ENCODE measurements at regions not wholly inside any gene's neighbourhood (a gene's known extent, or its start where the extent isn't known, plus 50 kb on each side); places are given as distances from the start of the nearest gene placed in this dataset.

GRCh38 chr5:163995206-163995605 is 489.8 kb downstream of the MAT2B start:
- WGBS (ENCODE audit: insufficient coverage, low lambda C conversion rate) = 86% methylated on average over 1 of the region's 4 CpGs
- H3K36me3 ChIP-seq (ENCODE audit: control insufficient read depth, insufficient read depth, low read length) = no peaks in the 10 kb centered on the region
- no peaks in the 10 kb centered on the region for H3K9me3 ChIP-seq (ENCODE audit: control insufficient read depth, low read depth, low read length)
- no peak overlapping the region for H3K27ac ChIP-seq (ENCODE audit: low read length)
- H3K27me3 ChIP-seq (ENCODE audit: control insufficient read depth, insufficient read depth, low read length) = no peaks in the 10 kb centered on the region
- no peak overlapping the region for H3K4me3 ChIP-seq (ENCODE audit: low read length)
- DNase-seq = no peak
- no peaks in the 10 kb centered on the region for H3K4me1 ChIP-seq (ENCODE audit: control insufficient read depth, insufficient read depth, low read length)

DNA sequence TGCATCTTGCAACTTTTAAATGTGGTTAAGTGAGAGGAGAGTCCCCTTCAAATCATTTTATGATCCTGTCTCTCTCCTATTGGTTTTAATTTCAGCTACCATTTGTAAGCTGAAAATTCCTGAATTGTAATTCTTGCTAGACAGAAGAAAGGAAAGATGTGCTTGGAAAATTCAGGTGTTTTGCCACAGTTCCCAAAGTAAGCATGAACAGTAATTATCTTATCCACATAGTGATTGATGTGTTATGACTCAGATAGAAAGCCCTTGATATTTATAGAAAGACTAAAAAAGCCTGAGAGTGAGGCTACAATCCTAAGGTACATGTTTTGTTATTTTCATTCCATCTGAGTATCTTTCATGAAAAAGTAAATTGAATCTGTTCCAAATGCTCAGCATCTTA is 492.5 kb downstream of the MAT2B start:
- H3K9me3 ChIP-seq (ENCODE audit: control insufficient read depth, low read depth, low read length) = no peaks in the 10 kb centered on the region
- H3K4me1 ChIP-seq (ENCODE audit: control insufficient read depth, insufficient read depth, low read length) = no peaks in the 10 kb centered on the region
- H3K27ac ChIP-seq (ENCODE audit: low read length) = no peak overlapping the region
- H3K36me3 ChIP-seq (ENCODE audit: control insufficient read depth, insufficient read depth, low read length) = no peaks in the 10 kb centered on the region
- H3K27me3 ChIP-seq (ENCODE audit: control insufficient read depth, insufficient read depth, low read length) = no peaks in the 10 kb centered on the region
- DNase-seq = no peak
- no peak overlapping the region for H3K4me3 ChIP-seq (ENCODE audit: low read length)

DNA sequence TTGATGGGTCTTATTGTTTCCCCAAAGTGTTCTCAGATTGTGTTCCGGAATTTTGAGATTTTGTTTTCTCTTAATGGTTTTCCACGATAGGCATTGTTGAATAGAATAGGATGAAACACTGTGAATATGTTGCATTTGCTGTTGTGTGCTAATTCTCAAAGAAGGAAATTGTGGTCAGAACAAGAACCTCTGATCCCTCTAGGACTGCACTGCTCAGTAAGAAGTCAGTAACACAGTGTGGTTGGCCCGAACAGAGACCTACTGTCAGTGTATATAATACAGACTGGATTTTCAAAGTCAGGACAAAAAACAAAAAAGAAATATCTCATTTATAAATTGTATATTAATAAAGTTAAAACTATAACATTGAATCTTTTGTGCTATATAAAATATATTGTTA is 494.8 kb downstream of the MAT2B start:
- DNase-seq = no peak
- H3K27ac ChIP-seq (ENCODE audit: low read length) = no peak overlapping the region
- no peaks in the 10 kb centered on the region for H3K9me3 ChIP-seq (ENCODE audit: control insufficient read depth, low read depth, low read length)
- H3K4me3 ChIP-seq (ENCODE audit: low read length) = no peak overlapping the region
- H3K4me1 ChIP-seq (ENCODE audit: control insufficient read depth, insufficient read depth, low read length) = no peaks in the 10 kb centered on the region
- 100% methylated on average over 1 of the region's 3 CpGs for WGBS (ENCODE audit: insufficient coverage, low lambda C conversion rate)
- H3K27me3 ChIP-seq (ENCODE audit: control insufficient read depth, insufficient read depth, low read length) = no peaks in the 10 kb centered on the region
- H3K36me3 ChIP-seq (ENCODE audit: control insufficient read depth, insufficient read depth, low read length) = no peaks in the 10 kb centered on the region

DNA sequence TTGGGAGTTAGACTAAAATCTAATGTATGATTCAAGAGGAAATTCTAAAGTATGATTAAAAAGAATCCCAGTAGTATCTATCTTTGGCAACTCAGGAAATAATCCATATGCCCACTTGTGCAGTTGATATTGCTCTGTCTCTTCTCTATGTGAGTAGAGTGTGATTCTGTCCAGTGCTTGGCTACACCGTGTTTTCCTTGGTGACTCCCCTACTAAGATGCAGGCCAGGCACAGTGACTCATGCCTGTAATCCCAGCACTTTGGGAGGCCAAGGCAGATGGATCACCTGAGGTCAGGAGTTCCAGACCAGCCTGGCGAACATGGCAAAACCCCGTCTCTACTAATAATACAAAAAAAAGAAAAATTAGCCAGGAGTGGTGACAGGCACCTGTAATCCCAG is 495.4 kb downstream of the MAT2B start:
- Histone ChIP-seq H3K4me1 (ENCODE audit: control insufficient read depth, insufficient read depth, low read length) (no peaks in the 10 kb centered on the region), H3K27ac (ENCODE audit: low read length) (no peak overlapping the region), H3K27me3 (ENCODE audit: control insufficient read depth, insufficient read depth, low read length) (no peaks in the 10 kb centered on the region), H3K36me3 (ENCODE audit: control insufficient read depth, insufficient read depth, low read length) (no peaks in the 10 kb centered on the region), H3K4me3 (ENCODE audit: low read length) (no peak overlapping the region), H3K9me3 (ENCODE audit: control insufficient read depth, low read depth, low read length) (no peaks in the 10 kb centered on the region)
- WGBS (ENCODE audit: insufficient coverage, low lambda C conversion rate) = no CpG with 5 or more reads among the region's 3 CpGs
- DNase-seq = no peak

GRCh38 chr5:164002214-164002613 is 496.8 kb downstream of the MAT2B start:
- no peak for DNase-seq
- WGBS (ENCODE audit: insufficient coverage, low lambda C conversion rate) = 94% methylated on average over 2 of the region's 3 CpGs
- no peaks in the 10 kb centered on the region for H3K27me3 ChIP-seq (ENCODE audit: control insufficient read depth, insufficient read depth, low read length)
- H3K9me3 ChIP-seq (ENCODE audit: control insufficient read depth, low read depth, low read length) = no peaks in the 10 kb centered on the region
- no peaks in the 10 kb centered on the region for H3K4me1 ChIP-seq (ENCODE audit: control insufficient read depth, insufficient read depth, low read length)
- H3K27ac ChIP-seq (ENCODE audit: low read length) = no peak overlapping the region
- no peak overlapping the region for H3K4me3 ChIP-seq (ENCODE audit: low read length)
- no peaks in the 10 kb centered on the region for H3K36me3 ChIP-seq (ENCODE audit: control insufficient read depth, insufficient read depth, low read length)

DNA sequence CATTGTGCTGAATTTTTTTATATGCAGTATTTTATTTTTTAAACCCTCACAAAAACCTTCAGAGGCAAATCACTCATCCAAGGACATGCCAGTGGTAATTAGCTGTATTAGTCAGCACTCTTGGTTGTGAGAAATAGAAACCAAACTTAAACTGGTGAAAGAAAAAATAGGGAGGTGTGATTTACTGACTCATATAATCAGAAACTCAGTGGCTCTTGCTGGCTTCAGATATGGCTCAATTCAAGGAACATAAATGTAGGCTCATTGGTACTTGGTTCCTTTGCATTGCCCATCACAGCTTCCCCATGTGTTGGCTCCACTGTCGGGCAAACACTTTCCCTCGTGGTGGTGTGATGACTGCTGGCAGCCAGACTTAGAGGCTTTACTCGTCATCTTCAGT is 497.2 kb downstream of the MAT2B start:
- Histone ChIP-seq H3K9me3 (ENCODE audit: control insufficient read depth, low read depth, low read length) (no peaks in the 10 kb centered on the region), H3K4me3 (ENCODE audit: low read length) (no peak overlapping the region), H3K27me3 (ENCODE audit: control insufficient read depth, insufficient read depth, low read length) (no peaks in the 10 kb centered on the region), H3K27ac (ENCODE audit: low read length) (no peak overlapping the region), H3K4me1 (ENCODE audit: control insufficient read depth, insufficient read depth, low read length) (no peaks in the 10 kb centered on the region), H3K36me3 (ENCODE audit: control insufficient read depth, insufficient read depth, low read length) (no peaks in the 10 kb centered on the region)
- WGBS (ENCODE audit: insufficient coverage, low lambda C conversion rate) = no CpG with 5 or more reads among the region's 3 CpGs
- DNase-seq = no peak

- no peak overlapping the region for H3K4me3 ChIP-seq (ENCODE audit: low read length)
- H3K27me3 ChIP-seq (ENCODE audit: control insufficient read depth, insufficient read depth, low read length) = no peaks in the 10 kb centered on the region
- no peak overlapping the region for H3K27ac ChIP-seq (ENCODE audit: low read length)
- WGBS (ENCODE audit: insufficient coverage, low lambda C conversion rate) = no CpG with 5 or more reads among the region's 1 CpG
- H3K9me3 ChIP-seq (ENCODE audit: control insufficient read depth, low read depth, low read length) = no peaks in the 10 kb centered on the region
- no peaks in the 10 kb centered on the region for H3K36me3 ChIP-seq (ENCODE audit: control insufficient read depth, insufficient read depth, low read length)
- DNase-seq = no peak
- H3K4me1 ChIP-seq (ENCODE audit: control insufficient read depth, insufficient read depth, low read length) = no peaks in the 10 kb centered on the region
Measured at GRCh38 chr5:164005071-164005470, 499.7 kb downstream of the MAT2B start.

DNA sequence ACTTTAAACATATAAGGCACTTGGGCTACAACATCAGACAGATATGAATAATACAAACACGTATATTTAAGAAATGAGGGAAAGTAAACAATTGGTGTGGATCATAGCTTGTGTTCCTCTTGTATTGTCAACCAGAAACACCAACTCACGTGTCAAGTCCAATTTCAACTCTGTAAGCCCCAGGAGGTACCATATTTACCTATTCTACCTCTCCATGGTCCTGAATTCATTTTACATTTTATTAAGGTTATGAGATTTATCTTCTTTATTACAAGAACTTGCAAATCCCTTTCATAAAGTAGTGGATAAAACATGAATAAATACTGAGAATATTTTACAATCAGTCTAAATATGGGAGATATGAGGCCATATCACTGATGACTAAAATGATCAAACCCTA is 501.6 kb downstream of the MAT2B start:
- DNase-seq = no peak
- Histone ChIP-seq H3K27me3 (ENCODE audit: control insufficient read depth, insufficient read depth, low read length) (no peaks in the 10 kb centered on the region), H3K4me1 (ENCODE audit: control insufficient read depth, insufficient read depth, low read length) (no peaks in the 10 kb centered on the region), H3K36me3 (ENCODE audit: control insufficient read depth, insufficient read depth, low read length) (no peaks in the 10 kb centered on the region), H3K27ac (ENCODE audit: low read length) (no peak overlapping the region), H3K4me3 (ENCODE audit: low read length) (no peak overlapping the region), H3K9me3 (ENCODE audit: control insufficient read depth, low read depth, low read length) (no peaks in the 10 kb centered on the region)
- 67% methylated on average over 1 of the region's 2 CpGs for WGBS (ENCODE audit: insufficient coverage, low lambda C conversion rate)

GRCh38 chr5:164009621-164010020 is 504.2 kb downstream of the MAT2B start:
- no peak for DNase-seq
- Histone ChIP-seq H3K9me3 (ENCODE audit: control insufficient read depth, low read depth, low read length) (no peaks in the 10 kb centered on the region), H3K36me3 (ENCODE audit: control insufficient read depth, insufficient read depth, low read length) (no peaks in the 10 kb centered on the region), H3K27me3 (ENCODE audit: control insufficient read depth, insufficient read depth, low read length) (no peaks in the 10 kb centered on the region), H3K27ac (ENCODE audit: low read length) (no peak overlapping the region), H3K4me3 (ENCODE audit: low read length) (no peak overlapping the region), H3K4me1 (ENCODE audit: control insufficient read depth, insufficient read depth, low read length) (no peaks in the 10 kb centered on the region)
- WGBS (ENCODE audit: insufficient coverage, low lambda C conversion rate) = no CpG with 5 or more reads among the region's 6 CpGs

DNA sequence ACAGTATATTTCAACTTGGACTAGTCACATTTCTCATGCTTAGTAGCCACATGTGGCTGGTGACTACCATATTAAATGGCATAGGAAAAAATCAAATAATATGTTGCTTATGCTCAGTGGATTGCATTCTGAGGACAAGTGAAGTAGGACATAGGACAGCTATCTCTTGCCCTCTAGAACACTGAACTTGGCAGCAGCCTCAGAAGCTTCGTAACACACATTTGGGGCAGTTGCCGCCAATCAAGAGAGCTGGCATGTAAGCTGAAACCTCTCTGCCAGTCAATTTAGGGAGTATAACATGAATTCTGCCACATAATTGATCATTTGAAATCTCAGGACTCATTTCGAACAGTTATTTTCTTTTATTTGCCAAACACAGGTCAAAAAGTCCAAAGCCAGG is 505.5 kb downstream of the MAT2B start:
- no peaks in the 10 kb centered on the region for H3K36me3 ChIP-seq (ENCODE audit: control insufficient read depth, insufficient read depth, low read length)
- H3K4me1 ChIP-seq (ENCODE audit: control insufficient read depth, insufficient read depth, low read length) = no peaks in the 10 kb centered on the region
- no peak for DNase-seq
- H3K27ac ChIP-seq (ENCODE audit: low read length) = no peak overlapping the region
- WGBS (ENCODE audit: insufficient coverage, low lambda C conversion rate) = 100% methylated on average over 1 of the region's 3 CpGs
- no peaks in the 10 kb centered on the region for H3K9me3 ChIP-seq (ENCODE audit: control insufficient read depth, low read depth, low read length)
- no peaks in the 10 kb centered on the region for H3K27me3 ChIP-seq (ENCODE audit: control insufficient read depth, insufficient read depth, low read length)
- H3K4me3 ChIP-seq (ENCODE audit: low read length) = no peak overlapping the region

DNA sequence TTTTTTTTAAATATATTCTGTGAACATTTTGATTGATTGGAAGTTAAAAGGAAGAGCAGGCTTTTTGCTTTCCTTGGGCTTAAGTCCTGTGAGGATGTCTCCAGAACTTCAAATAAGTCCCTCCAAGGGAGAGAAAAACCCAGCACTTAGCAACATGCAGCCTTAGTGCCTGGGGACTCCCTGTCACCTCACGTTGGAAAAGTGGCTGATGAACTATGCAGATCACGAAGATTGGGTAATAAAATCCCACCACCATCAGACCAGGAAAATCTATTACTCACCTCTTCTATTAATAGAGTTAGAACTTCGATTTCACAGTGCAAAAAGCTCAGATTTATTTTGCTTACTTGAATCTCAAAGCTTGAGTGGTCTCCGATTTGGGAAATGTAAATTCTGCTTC is 507.0 kb downstream of the MAT2B start:
- Histone ChIP-seq H3K4me3 (ENCODE audit: low read length) (no peak overlapping the region), H3K27ac (ENCODE audit: low read length) (no peak overlapping the region)
- WGBS (ENCODE audit: insufficient coverage, low lambda C conversion rate) = 71% methylated on average over 2 of the region's 4 CpGs

More for the DNA sequence above, 507.0 kb downstream of the MAT2B start:
- H3K4me1 ChIP-seq (ENCODE audit: control insufficient read depth, insufficient read depth, low read length) = no peaks in the 10 kb centered on the region
- H3K9me3 ChIP-seq (ENCODE audit: control insufficient read depth, low read depth, low read length) = no peaks in the 10 kb centered on the region
- DNase-seq = no peak
- H3K36me3 ChIP-seq (ENCODE audit: control insufficient read depth, insufficient read depth, low read length) = no peaks in the 10 kb centered on the region
- H3K27me3 ChIP-seq (ENCODE audit: control insufficient read depth, insufficient read depth, low read length) = no peaks in the 10 kb centered on the region
